H1 (cell line): ENCODE measurements at regions not wholly inside any gene's neighbourhood (a gene's known extent, or its start where the extent isn't known, plus 50 kb on each side); places are given as distances from the start of the nearest gene placed in this dataset.
A peak's percentile ranks its signal among the peaks of the same experiment; 100 is the strongest.

ENCODE experiments used
- CTCF ChIA-PET: fragments of 300-600 bp; sonication (Branson Sonifier 250); formaldehyde crosslinking; loops from one replicate; lab custom pipeline; 2021; ENCODE audit not compliant: partially characterized antibody; lab: Charles Lee
- POLR2A ChIA-PET: fragments of 300-600 bp; sonication (Branson Sonifier 250); formaldehyde crosslinking; loops from one replicate; lab custom pipeline; 2021; ENCODE audit warnings: inconsistent platforms; ENCODE audit not compliant: partially characterized antibody; lab: Charles Lee
- DNase-seq, 2 experiments: peaks; one replicate each; pipeline versions ENCODE4 v3.0.0 to v3.0.0-alpha.2; 2010 to 2022; ENCODE audit warnings: low spot score in 2 of 2, low read depth in 1 of 2, mixed read lengths in 1 of 2
- FAIRE-seq: peaks from 2 replicates; lab custom pipeline; 2011; peaks lifted over from hg19 to GRCh38; lab: Jason Lieb, UNC
- H2AFZ ChIP-seq: 2 replicates; pipeline ENCODE4 v1.8.1; 2012; ENCODE audit warnings: low read length, inconsistent platforms
- H2AK5ac ChIP-seq: 2 replicates; pipeline ENCODE4 v1.6.1; 2013; ENCODE audit warnings: low read depth, low read length
- H2BK120ac ChIP-seq: replicated peaks from 2 replicates; pipeline ENCODE3; 2013; ENCODE audit warnings: low read depth, low read length, inconsistent platforms
- H2BK12ac ChIP-seq: 2 replicates; pipeline ENCODE4 v1.6.1; 2013; ENCODE audit warnings: low read depth, low read length
- H2BK15ac ChIP-seq: 2 replicates; pipeline ENCODE4 v1.6.1; 2013; ENCODE audit warnings: low read length
- H2BK20ac ChIP-seq: 2 replicates; pipeline ENCODE4 v1.6.1; 2013; ENCODE audit warnings: low read length
- H2BK5ac ChIP-seq: 2 replicates; pipeline ENCODE4 v1.6.1; 2013; ENCODE audit warnings: low read depth, low read length
- H3K14ac ChIP-seq: 2 replicates; pipeline ENCODE4 v1.6.1; 2013; ENCODE audit warnings: inconsistent platforms; ENCODE audit not compliant: insufficient read length
- H3K18ac ChIP-seq: 2 replicates; pipeline ENCODE4 v1.6.1; 2013; ENCODE audit warnings: low read length; ENCODE audit errors: extremely low read depth
- H3K23ac ChIP-seq: 2 replicates; pipeline ENCODE4 v1.6.1; 2013; ENCODE audit warnings: inconsistent platforms; ENCODE audit not compliant: insufficient read length
- H3K23me2 ChIP-seq: 2 replicates; pipeline ENCODE4 v1.6.1; 2013; ENCODE audit warnings: low read depth, low read length
- H3K27ac ChIP-seq: 2 replicates; pipeline ENCODE4 v1.6.1; 2011; ENCODE audit warnings: low read depth, low read length, inconsistent platforms
- H3K27me3 ChIP-seq, 4 experiments: replicated peaks in 1 of 4; 1 replicate in 1 of 4; 2 replicates in 3 of 4; pipeline versions ENCODE4 v1.6.1 to v1.8.1; 2011 to 2013; ENCODE audit warnings: low read length in 3 of 4, mild to moderate bottlenecking in 3 of 4, inconsistent platforms in 2 of 4, mixed read lengths in 2 of 4, moderate library complexity in 1 of 4; ENCODE audit not compliant: control insufficient read depth in 3 of 4, insufficient read depth in 3 of 4; ENCODE audit errors: extremely low read depth in 1 of 4
- H3K36me3 ChIP-seq, 4 experiments: 2 replicates each; pipeline versions ENCODE4 v1.6.1 to v1.8.1; 2011 to 2013; ENCODE audit warnings: mild to moderate bottlenecking in 4 of 4, low read length in 3 of 4, moderate library complexity in 2 of 4, control low read depth in 1 of 4, inconsistent platforms in 1 of 4; ENCODE audit not compliant: insufficient read depth in 4 of 4, control insufficient read depth in 2 of 4
- H3K4ac ChIP-seq: replicated peaks from 2 replicates; pipeline ENCODE3; 2013; ENCODE audit warnings: low read length, low read depth, mixed read lengths, inconsistent platforms; ENCODE audit not compliant: insufficient read length
- H3K4me1 ChIP-seq, 4 experiments: replicated peaks in 1 of 4; 1 replicate in 1 of 4; 2 replicates in 3 of 4; pipeline versions ENCODE4 v1.6.1 to v1.8.1; 2011 to 2013; ENCODE audit warnings: low read length in 3 of 4, inconsistent platforms in 2 of 4, mixed read lengths in 1 of 4; ENCODE audit not compliant: insufficient read depth in 4 of 4, control insufficient read depth in 3 of 4
- H3K4me2 ChIP-seq, 2 experiments: 2 replicates each; pipeline versions ENCODE4 v1.6.1 to v1.8.1; 2011 to 2013; ENCODE audit warnings: low read depth in 2 of 2, low read length in 2 of 2, control low read depth in 1 of 2, inconsistent platforms in 1 of 2, mild to moderate bottlenecking in 1 of 2; ENCODE audit not compliant: insufficient read depth in 1 of 2
- H3K4me3 ChIP-seq, 4 experiments: fragments of 200-600, 300-600 bp in 1 of 4; sonication (generic), shearing (Covaris generic), sonication (Bioruptor Twin) in 1 of 4; 2 replicates each; pipeline versions ENCODE4 v1.5.1 to v1.8.1; 2011 to 2016; ENCODE audit warnings: low read length in 4 of 4, low read depth in 3 of 4, control low read depth in 2 of 4, inconsistent platforms in 2 of 4, mild to moderate bottlenecking in 2 of 4, mixed read lengths in 1 of 4, moderate library complexity in 1 of 4; ENCODE audit not compliant: insufficient read depth in 2 of 4; ENCODE audit errors: extremely low read depth in 1 of 4
- H3K56ac ChIP-seq: replicated peaks from 2 replicates; pipeline ENCODE3; 2013; ENCODE audit warnings: low read depth, mild to moderate bottlenecking, mixed read lengths, low read length, inconsistent platforms; ENCODE audit not compliant: insufficient read length
- H3K79me1 ChIP-seq: 2 replicates; pipeline ENCODE4 v1.6.1; 2013; ENCODE audit warnings: low read depth, low read length, control low read depth
- H3K79me2 ChIP-seq, 2 experiments: 2 replicates each; pipeline versions ENCODE4 v1.6.1 to v1.8.1; 2012 to 2013; ENCODE audit warnings: low read length in 2 of 2, mild to moderate bottlenecking in 2 of 2, inconsistent platforms in 1 of 2; ENCODE audit not compliant: insufficient read depth in 2 of 2, control insufficient read depth in 1 of 2
- H3K9ac ChIP-seq, 4 experiments: replicated peaks in 1 of 4; 1 replicate in 1 of 4; 2 replicates in 3 of 4; pipeline versions ENCODE4 v1.6.1 to v1.8.1; 2011 to 2013; ENCODE audit warnings: low read depth in 3 of 4, low read length in 3 of 4, control low read depth in 2 of 4, mild to moderate bottlenecking in 2 of 4, moderate library complexity in 2 of 4, inconsistent platforms in 1 of 4; ENCODE audit errors: extremely low read depth in 1 of 4
- H3K9me3 ChIP-seq, 2 experiments: 2 replicates each; pipeline versions ENCODE4 v1.6.1 to v1.8.1; 2012 to 2013; ENCODE audit warnings: mild to moderate bottlenecking in 2 of 2, moderate library complexity in 2 of 2, control low read depth in 1 of 2, inconsistent platforms in 1 of 2, low read depth in 1 of 2, low read length in 1 of 2, mixed read lengths in 1 of 2; ENCODE audit not compliant: insufficient read depth in 2 of 2
- H4K20me1 ChIP-seq, 2 experiments: replicated peaks in 1 of 2; 2 replicates each; pipeline versions ENCODE3 to v1.8.1; 2011 to 2013; ENCODE audit warnings: inconsistent platforms in 2 of 2, low read length in 2 of 2, mild to moderate bottlenecking in 1 of 2; ENCODE audit not compliant: insufficient read depth in 2 of 2, control insufficient read depth in 1 of 2
- H4K5ac ChIP-seq: 2 replicates; pipeline ENCODE4 v1.6.1; 2013; ENCODE audit warnings: low read length, low read depth, mixed read lengths, inconsistent platforms; ENCODE audit not compliant: insufficient read length
- H4K8ac ChIP-seq: 2 replicates; pipeline ENCODE4 v1.8.0; 2013; ENCODE audit warnings: mild to moderate bottlenecking, moderate library complexity, low read length, inconsistent platforms; ENCODE audit not compliant: insufficient read depth; ENCODE audit errors: extremely low read depth
- H4K91ac ChIP-seq: replicated peaks from 2 replicates; pipeline ENCODE3; 2013; ENCODE audit warnings: low read length, mixed read lengths, inconsistent platforms; ENCODE audit not compliant: insufficient read length
- BRCA1 ChIP-seq: IDR thresholded peaks from 2 replicates; pipeline ENCODE4 v1.6.1; 2012; ENCODE audit warnings: low read depth, low read length, improper control_type of control experiment
- CHD1 ChIP-seq: IDR thresholded peaks from 2 replicates; pipeline ENCODE4 v1.6.1; 2012; ENCODE audit warnings: low read depth, low read length, improper control_type of control experiment
- CREB1 ChIP-seq: IDR thresholded peaks from 2 replicates; pipeline ENCODE4 v1.6.1; 2012; ENCODE audit warnings: inconsistent platforms
- CTBP2 ChIP-seq: IDR thresholded peaks from 2 replicates; pipeline ENCODE4 v1.7.0; 2011; ENCODE audit warnings: borderline replicate concordance, mild to moderate bottlenecking, moderate library complexity, mixed read lengths, low read length; ENCODE audit not compliant: insufficient read depth, insufficient read length
- EP300 ChIP-seq, 2 experiments: IDR thresholded peaks; 1 replicate in 1 of 2; 2 replicates in 1 of 2; pipeline ENCODE4 v1.6.1; 2011 to 2012; ENCODE audit warnings: low read depth in 2 of 2, low read length in 2 of 2, mild to moderate bottlenecking in 2 of 2, borderline replicate concordance in 1 of 2, inconsistent platforms in 1 of 2, moderate library complexity in 1 of 2
- EZH2 ChIP-seq: fragments of 200-600 bp; sonication (generic); IDR thresholded peaks from 2 replicates; pipeline ENCODE4 v1.7.1; 2012; ENCODE audit warnings: low read depth, mild to moderate bottlenecking, moderate library complexity, low read length, inconsistent platforms; ENCODE audit not compliant: severe bottlenecking
- HDAC6 ChIP-seq: IDR thresholded peaks from one replicate; pipeline ENCODE4 v1.7.1; 2012; ENCODE audit warnings: low read depth, mild to moderate bottlenecking, inconsistent platforms, low read length, moderate library complexity
- KDM1A ChIP-seq: fragments of 200-600, 300-600 bp; sonication (generic); IDR thresholded peaks from 2 replicates; pipeline ENCODE4 v1.7.1; 2016; ENCODE audit warnings: mild to moderate bottlenecking, low read length, borderline replicate concordance
- MAFK ChIP-seq: IDR thresholded peaks from 2 replicates; pipeline ENCODE4 v1.6.1; 2012; ENCODE audit warnings: low read depth, mild to moderate bottlenecking, improper control_type of control experiment, low read length
- RAD21 ChIP-seq, 2 experiments: IDR thresholded peaks in 1 of 2; conservative IDR thresholded peaks in 1 of 2; 2 replicates each; pipeline ENCODE4 v1.6.1; 2011; ENCODE audit warnings: low read depth in 2 of 2, low read length in 2 of 2, improper control_type of control experiment in 1 of 2, inconsistent platforms in 1 of 2, mild to moderate bottlenecking in 1 of 2, moderate library complexity in 1 of 2
- RXRA ChIP-seq: IDR thresholded peaks from 2 replicates; pipeline ENCODE4 v1.6.1; 2011; ENCODE audit warnings: low read depth, mild to moderate bottlenecking, low read length, moderate library complexity; ENCODE audit not compliant: insufficient read depth
- SIX5 ChIP-seq: IDR thresholded peaks from 2 replicates; pipeline ENCODE4 v1.6.1; 2011; ENCODE audit warnings: mild to moderate bottlenecking, low read depth, low read length
- SP1 ChIP-seq: IDR thresholded peaks from 2 replicates; pipeline ENCODE4 v1.6.1; 2011; ENCODE audit warnings: low read depth, low read length
- TBP ChIP-seq: IDR thresholded peaks from 2 replicates; pipeline ENCODE4 v1.6.1; 2011; ENCODE audit warnings: low read depth, low read length, improper control_type of control experiment
- ZNF274 ChIP-seq: IDR thresholded peaks from 2 replicates; pipeline ENCODE4 v1.7.0; 2012; ENCODE audit warnings: low read length, borderline replicate concordance; ENCODE audit errors: extremely low read depth
- WGBS, 2 experiments: shearing (Covaris generic) in 1 of 2; methylation state at CpG; one replicate each; pipeline versions ENCODE4 v1.1.6 to v1.1.7; 2013 to 2015; ENCODE audit warnings: low lambda C conversion rate in 2 of 2, mixed read lengths in 2 of 2, inconsistent platforms in 1 of 2, low coverage in 1 of 2, missing lambda C conversion rate in 1 of 2; ENCODE audit not compliant: insufficient replicate concordance in 2 of 2, insufficient coverage in 1 of 2, insufficient read length in 1 of 2; ENCODE audit errors: extremely low coverage in 1 of 2, missing lambda C conversion rate in 1 of 2; 5-methylcytosine and 5-hydroxymethylcytosine counted together

GRCh38 chr10:124158592-124158991 is 65.2 kb upstream of the CHST15 start:
- no peak overlapping the region for H2BK120ac ChIP-seq
- H3K9me3 ChIP-seq = peaks cover 4% of the 10 kb centered on the region in 2 experiments
- CTCF ChIA-PET = interaction anchor here (0.7 to 4.9 kb wide), 3 partner anchors 54 to 229 kb away, joined by 3 to 34 read pairs (median 4); no protein-coding TSS in a partner anchor
- no peak for TF ChIP-seq KDM1A
- no peak for TF ChIP-seq HDAC6
- TF ChIP-seq CTBP2 = no peak
- TF ChIP-seq EP300 (IDR thresholded peaks at IDR 0.05; ENCODE audit: borderline replicate concordance in 1 of 2, low read depth in 2 of 2, low read length in 2 of 2) = no peak
- TF ChIP-seq RAD21 (IDR thresholded peaks at IDR 0.05 in 1 of 2, conservative IDR thresholded peaks at IDR 0.05 in 1 of 2; ENCODE audit: low read depth in 2 of 2, low read length in 2 of 2) = no peak
- no peak for TF ChIP-seq RXRA
- no peak for TF ChIP-seq CHD1
- TF ChIP-seq ZNF274 = no peak
- no peak for TF ChIP-seq EZH2
- TF ChIP-seq SIX5 = no peak
- no peak for TF ChIP-seq CREB1
- no peak for TF ChIP-seq SP1
- no peak for TF ChIP-seq TBP
- no peak for TF ChIP-seq BRCA1
- no peak for TF ChIP-seq MAFK

More at GRCh38 chr10:124158592-124158991, 65.2 kb upstream of the CHST15 start:
- H2AFZ ChIP-seq = no peak overlapping the region
- H3K56ac ChIP-seq = no peak overlapping the region
- POLR2A ChIA-PET = no interaction called here
- no peak overlapping the region for H4K8ac ChIP-seq
- H3K79me2 ChIP-seq = no peaks in the 10 kb centered on the region
- peaks cover 8% of the 10 kb centered on the region; the same call in 1 of the 2 replicates for H3K23me2 ChIP-seq
- H2BK15ac ChIP-seq = no peak overlapping the region
- H3K23ac ChIP-seq = no peak overlapping the region
- H3K79me1 ChIP-seq = no peaks in the 10 kb centered on the region
- H3K27ac ChIP-seq = no peak overlapping the region
- no peak overlapping the region for H3K18ac ChIP-seq
- no peak overlapping the region for H3K4me3 ChIP-seq
- H3K36me3 ChIP-seq = no peaks in the 10 kb centered on the region
- H2BK5ac ChIP-seq = no peak overlapping the region
- H2BK12ac ChIP-seq = 0 out of 2 replicates have a peak overlapping the region, but pooled peaks have one; percentile 68
- no peak overlapping the region for H2BK20ac ChIP-seq
- H3K4me1 ChIP-seq = peaks cover 0 to 13% (median 9%) of the 10 kb centered on the region in 4 experiments; a peak in 6 of 7 replicates
- no peak overlapping the region for H3K4me2 ChIP-seq
- H3K9ac ChIP-seq = no peak overlapping the region
- no peak overlapping the region for H2AK5ac ChIP-seq
- DNase-seq (no peak), FAIRE-seq (no peak)
- H3K27me3 ChIP-seq = peaks cover 0 to 3% (median 0%) of the 10 kb centered on the region in 4 experiments; a peak in 1 of 7 replicates
- WGBS, 2 experiments = 91% methylated on average over 8 of the region's 8 CpGs; no CpG with 5 or more reads in 1 of the 2 experiments
- H3K4ac ChIP-seq = no peak overlapping the region
- no peak overlapping the region for H3K14ac ChIP-seq
- H4K91ac ChIP-seq = no peak overlapping the region
- H4K20me1 ChIP-seq = peaks cover 0 to 4% of the 10 kb centered on the region in 2 experiments
- no peak overlapping the region for H4K5ac ChIP-seq
